GM21515 (cell line): ENCODE measurements at regions not wholly inside any gene's neighbourhood (a gene's known extent, or its start where the extent isn't known, plus 50 kb on each side); places are given as distances from the start of the nearest gene placed in this dataset.
"Not testable (repeated sequence)": the region's sequence is repeated elsewhere in the genome, so short reads cannot be mapped to it uniquely, and the experiment has no call there.

Experiments
- ATAC-seq: cut with Tn5 transposase; IDR thresholded peaks from one replicate; pipeline ENCODE4 v1.9.1; 2021; ENCODE audit not compliant: unreplicated experiment

DNA sequence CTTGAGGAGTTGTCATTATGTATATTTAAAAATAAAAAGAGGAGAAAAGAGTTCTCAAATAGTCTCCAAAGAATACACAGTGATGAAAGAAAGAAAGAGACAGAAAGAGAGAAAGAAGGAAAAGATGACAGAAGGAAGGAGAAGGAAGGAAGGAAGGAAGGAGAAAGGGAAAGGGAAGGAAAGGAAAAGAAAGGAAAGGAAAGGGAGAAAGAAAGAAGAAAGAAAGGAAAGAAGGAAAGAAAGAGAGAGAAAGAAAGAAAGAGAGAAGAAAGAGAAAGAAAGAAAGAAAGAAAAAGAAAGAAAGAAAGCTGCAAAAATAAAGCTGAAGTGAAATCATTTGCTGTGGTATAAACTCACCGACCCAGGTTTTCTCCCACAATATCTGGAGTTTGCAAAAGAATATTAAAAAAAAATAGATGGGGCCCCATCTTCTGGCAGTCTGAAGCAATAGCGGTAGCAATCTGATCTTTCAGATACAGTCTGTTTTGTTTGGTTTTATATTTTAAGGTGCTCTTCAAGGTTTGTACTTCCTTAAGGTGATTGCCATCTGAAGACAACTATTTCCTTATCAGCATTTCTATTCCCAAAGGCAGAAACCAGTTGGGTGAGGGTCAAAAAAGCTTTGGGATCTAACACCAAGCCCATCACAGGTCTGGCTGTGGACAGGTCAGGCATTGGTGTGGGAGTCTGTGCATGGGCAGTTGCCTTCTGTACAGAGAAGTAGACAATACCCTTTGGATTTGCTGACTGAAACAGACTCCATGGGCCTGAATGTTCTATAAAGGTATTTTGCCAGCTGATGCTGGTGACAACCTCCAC, 160.4 kb downstream of the CPEB2 start:
- ATAC-seq = no peak

DNA sequence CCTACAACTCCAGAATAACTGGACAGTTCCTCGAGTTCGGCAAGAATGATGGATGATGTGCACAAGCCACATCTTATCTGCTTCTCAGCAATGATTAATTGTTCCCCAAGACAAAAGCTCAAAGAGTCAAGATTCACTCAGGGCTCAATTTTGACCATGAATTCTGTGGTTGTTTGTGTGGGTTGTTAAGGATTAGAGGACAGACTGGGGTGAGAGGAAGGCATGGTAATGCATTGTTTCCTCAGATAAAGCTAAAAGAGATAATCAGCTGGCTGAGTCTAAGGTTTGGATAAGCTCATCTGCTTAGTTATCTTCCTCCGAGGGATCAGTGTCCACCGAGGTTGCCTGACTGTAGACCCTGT, 161.0 kb downstream of the CPEB2 start:
- no peak for ATAC-seq

DNA sequence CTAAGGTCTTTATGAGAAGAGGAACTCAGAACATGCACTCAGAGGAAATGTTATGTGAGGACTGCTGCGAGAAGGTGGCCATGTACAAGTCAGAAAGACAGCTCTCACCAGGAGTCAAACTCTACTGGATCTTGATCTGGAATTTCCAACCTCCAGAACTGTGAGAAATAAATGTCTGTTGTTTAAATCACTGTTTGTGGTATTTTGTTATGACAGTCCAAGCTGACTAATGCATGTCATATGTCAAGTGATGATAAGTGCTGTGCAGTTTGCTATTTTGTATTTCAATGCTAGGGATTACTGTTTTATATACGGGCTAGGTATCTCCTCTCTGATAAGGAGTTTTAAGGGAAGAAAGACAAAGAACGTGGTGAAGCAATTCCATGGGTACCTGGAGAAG, 162.3 kb downstream of the CPEB2 start:
- ATAC-seq = no peak

DNA sequence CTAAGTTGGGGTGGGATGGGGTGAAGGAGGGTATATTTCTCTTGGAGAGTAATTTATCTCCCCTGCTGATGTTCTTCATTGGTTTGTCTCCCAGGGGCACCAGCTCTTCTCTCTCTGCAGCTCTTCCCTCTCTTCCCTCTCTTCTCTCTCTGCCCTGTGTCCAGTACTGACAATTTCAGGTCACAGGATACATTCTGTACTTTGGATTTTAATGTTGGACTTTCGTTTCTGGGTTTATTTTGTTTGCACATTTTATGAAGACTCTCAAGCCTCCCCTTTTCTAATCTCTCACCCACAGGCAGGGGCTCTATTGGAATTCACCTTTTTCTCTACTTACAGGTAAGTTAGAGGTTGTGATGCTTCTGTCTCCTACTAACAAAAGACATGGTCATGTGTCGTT, 165.5 kb downstream of the CPEB2 start:
- ATAC-seq = no peak

GRCh38 chr4:15168759-15169158, 166.5 kb downstream of the CPEB2 start:
- ATAC-seq = no peak

DNA sequence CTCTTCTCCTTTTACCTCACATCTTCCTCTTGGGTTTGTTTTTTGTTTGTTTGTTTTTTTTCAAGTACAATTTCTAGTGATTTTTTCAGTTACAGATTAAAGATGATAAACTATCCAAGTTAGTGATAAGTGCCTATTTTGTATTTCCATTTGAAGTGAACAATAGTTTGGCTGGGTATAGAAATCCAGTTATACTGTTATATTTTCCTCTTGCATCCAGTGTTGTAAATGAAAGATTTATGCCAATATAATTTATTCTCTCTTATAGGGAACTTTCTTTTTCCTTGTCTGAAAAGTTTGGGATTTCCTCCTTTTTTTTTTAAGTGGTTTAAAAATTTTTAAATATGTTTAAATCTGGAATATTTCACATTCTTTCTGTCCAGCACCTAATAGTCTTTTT, 169.4 kb downstream of the CPEB2 start:
- no peak for ATAC-seq

GRCh38 chr4:15173251-15173650, 171.0 kb downstream of the CPEB2 start:
- ATAC-seq = no peak

DNA sequence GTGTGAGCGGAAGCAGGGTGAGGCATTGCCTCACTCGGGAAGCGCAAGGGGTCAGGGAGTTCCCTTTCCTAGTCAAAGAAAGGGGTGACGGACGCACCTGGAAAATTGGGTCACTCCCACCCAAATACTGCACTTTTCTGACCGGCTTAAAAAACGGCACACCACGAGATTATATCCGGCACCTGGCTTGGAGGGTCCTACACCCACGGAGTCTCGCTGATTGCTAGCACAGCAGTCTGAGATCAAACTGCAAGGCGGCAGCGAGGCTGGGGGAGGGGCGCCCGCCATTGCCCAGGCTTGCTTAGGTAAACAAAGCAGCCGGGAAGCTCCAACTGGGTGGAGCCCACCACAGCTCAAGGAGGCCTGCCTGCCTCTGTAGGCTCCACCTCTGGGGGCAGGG, 171.9 kb downstream of the CPEB2 start:
- not testable (repeated sequence) for ATAC-seq

DNA sequence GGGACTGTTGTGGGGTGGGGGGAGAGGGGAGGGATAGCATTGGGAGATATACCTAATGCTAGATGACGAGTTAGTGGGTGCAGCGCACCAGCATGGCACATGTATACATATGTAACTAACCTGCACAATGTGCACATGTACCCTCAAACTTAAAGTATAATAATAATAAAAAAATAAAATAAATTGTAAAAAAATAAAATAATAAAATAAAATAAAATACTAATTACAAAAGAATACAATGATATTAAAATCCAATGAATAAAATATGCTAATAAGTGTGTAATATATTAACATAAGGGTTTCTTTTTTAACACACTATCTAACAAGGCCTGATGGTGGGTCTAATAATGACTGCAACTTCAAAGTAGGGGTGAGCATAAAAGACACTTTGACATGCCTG, 177.6 kb downstream of the CPEB2 start:
- not testable (repeated sequence) for ATAC-seq

GRCh38 chr4:15182600-15183220, 180.4 kb downstream of the CPEB2 start:
- ATAC-seq = no peak

GRCh38 chr4:15186149-15186548, 183.9 kb downstream of the CPEB2 start:
- no peak for ATAC-seq

- no peak for ATAC-seq
These were observed 184.5 kb downstream of the CPEB2 start for GRCh38 chr4:15186806-15187205.

DNA sequence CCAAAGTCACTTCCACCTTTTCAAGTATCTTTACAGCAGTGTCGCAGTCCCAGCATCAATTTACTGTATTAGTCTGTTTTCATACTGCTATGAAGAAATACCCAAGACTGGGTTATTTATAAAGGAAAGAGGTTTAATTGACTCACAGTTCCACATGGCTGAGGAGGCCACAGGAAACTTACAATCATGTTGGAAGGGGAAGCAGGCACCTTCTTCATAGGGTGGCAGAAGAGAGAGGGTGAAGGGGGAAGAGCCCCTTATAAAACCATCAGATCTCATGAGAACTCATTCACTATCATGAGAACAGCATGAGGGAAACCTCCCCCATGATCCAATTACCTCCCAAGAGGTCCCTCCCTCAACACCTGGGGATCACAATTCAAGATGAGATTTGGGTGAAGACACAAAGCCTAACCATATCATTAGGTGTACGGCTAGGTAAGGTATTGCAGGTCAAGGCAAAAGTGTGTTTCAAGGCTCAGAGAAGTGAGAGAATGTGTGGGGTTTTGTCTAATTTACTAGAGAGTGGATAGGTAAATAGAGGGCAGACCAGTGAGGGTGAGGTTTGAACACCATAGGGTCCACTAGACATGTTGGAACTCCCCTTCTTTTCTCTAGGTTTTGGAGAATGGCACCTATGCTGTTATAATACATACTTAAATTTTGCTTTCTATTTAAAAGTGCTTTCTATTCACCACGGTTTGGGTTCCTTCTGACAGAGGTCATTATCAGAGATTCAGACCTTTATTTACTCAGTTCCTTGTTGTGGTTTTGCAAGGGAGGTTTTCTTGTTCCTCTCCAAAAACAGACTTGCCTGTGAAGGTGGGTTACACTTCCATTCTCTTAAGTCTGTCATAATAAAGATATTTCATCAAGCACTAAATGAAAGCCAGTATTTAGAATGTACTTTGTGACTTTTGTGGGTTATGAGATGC, 186.6 kb downstream of the CPEB2 start:
- peak; percentile 78 for ATAC-seq

DNA sequence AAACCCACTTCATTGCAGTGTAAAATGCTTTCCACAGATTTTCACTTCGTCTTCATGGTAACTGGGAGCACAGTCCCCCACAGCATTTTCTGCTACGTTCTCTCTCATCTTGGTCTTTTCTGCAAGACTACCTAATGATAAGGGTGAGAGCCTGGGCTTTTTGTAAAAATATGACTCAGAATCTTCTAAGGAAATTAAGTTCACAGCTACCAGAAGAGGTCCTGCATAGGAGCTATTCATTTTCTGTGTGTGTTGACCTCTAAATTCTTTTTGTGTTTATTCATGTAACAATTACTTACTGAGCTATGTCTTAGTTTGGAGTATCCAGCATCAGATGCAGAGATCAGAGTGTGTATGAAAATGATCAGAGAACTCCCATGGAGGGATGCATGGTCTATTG, 192.2 kb downstream of the CPEB2 start:
- no peak for ATAC-seq

- ATAC-seq = no peak
These were observed 194.7 kb downstream of the CPEB2 start for GRCh38 chr4:15197005-15197404.

DNA sequence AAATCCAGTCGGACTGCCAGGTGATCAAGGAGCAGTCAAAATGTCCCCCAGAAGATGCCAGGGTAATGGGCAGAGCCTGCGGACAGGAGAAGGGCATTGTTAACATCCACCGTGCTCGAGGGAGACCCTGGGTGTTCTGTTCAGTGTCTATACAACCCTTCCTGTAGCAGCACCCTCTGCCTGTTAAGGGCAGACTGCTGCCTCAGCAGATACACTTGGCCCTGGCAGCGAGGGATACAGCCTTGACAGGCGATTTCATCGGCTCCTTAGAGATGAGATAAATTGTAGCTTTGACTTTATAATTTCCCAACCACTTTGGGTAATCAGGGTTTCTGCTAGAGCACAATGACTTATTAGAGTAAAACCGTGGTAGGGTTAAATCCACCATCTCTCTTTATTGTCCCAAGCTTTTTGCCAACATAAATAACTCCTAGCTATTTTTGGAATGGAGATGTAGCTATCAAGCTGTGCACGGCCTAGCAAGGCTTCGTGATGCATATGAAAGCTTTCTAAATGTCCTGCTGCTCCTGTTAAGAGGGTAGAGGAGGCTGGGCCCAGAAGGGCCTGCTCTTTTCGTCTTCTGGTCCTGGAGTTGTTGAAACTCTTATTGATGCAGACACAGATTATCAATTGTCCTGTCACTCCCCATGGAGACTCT, 195.9 kb downstream of the CPEB2 start:
- no peak for ATAC-seq

- no peak for ATAC-seq
These were observed 199.5 kb downstream of the CPEB2 start for GRCh38 chr4:15201782-15202181.

GRCh38 chr4:15202481-15202880, 200.2 kb downstream of the CPEB2 start:
- ATAC-seq = no peak

DNA sequence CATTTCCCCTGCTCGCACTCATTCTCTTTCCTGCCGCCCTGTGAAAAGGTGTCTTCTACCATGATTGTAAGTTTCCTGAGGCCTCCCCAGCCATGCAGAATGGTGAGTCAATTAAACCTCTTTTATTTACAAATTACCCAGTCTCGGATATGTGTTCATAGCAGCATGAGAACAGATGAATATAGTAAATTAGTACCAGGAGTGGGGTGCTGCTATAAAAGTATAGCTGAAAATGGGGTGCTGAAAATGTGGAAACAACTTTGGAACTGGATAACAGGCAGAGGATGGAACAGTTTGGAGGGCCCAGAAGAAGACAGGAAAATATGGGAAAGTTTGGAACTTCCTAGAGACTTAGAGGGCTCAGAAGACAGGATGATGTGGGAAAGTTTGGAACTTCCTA, 204.2 kb downstream of the CPEB2 start:
- not testable (repeated sequence) for ATAC-seq

DNA sequence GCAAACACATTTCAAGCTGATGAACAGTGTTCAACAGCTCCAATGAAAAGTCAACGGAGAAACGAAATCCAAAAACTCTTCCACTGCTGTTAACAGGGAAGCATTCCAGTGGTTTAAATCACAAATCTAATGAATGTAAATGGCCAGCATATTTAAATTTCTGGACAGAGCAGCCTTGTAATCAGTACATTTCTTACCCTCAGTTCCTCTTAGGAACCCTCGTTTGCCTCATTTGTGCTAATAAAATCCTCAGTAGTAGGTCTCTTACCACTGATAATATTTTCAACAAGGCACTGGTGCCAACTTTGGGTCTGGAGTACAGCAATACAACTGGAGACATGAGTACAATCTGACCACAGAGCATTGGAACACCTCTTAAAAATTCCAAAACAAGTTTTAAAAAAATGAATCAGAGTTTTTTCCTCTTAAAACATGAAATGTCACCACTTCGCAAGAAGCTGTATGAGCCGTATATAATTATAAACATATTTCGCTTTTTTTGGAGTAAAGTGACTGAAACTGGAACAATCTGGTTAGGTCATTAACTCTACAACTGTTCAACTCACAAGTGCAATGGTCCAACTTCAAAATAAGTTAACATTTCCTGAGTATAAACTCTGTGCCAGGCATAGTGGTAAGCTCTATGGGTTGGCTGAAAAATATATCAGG, 211.2 kb downstream of the CPEB2 start:
- ATAC-seq = no peak

GRCh38 chr4:15215109-15215508, 212.7 kb upstream of the C1QTNF7 start:
- no peak for ATAC-seq
